ENCODE measurements at regions not wholly inside any gene's neighbourhood (a gene's known extent, or its start where the extent isn't known, plus 50 kb on each side); places are given as distances from the start of the nearest gene placed in this dataset.

- ATAC-seq, result no peak
- peaks cover 17% of the 10 kb centered on the region for H3K9me3 Mint-ChIP-seq
- H3K27me3 Mint-ChIP-seq, result no peaks in the 10 kb centered on the region
- H3K36me3 Mint-ChIP-seq, result no peaks in the 10 kb centered on the region
- no peak overlapping the region for H3K4me3 Mint-ChIP-seq
- H3K4me1 Mint-ChIP-seq, result no peaks in the 10 kb centered on the region
- H3K27ac Mint-ChIP-seq, result no peak overlapping the region
Observed at GRCh38 chr13:104074326-104074725, 1008.1 kb upstream of the SLC10A2 start.

DNA sequence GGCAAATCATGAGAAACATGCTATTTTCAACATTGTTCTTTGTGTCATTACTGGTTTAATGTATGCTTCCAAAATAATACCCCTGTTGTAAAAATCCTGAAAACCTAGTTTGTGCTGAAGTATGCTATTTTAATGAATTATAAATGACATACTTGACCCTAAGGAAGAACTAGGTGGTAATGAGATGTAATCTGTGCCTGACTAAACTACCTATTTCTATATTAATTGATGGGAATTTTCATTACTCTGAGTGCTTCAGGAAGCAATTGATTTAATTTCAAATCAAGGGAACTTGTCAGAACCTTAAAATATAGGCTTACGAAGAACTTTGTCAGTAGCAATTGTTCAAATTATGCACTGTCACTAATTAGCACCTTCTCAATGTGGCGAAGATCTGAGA is 1005.6 kb upstream of the SLC10A2 start:
- Mint-ChIP-seq H3K9me3 (peaks cover 11% of the 10 kb centered on the region), H3K27ac (no peak overlapping the region), H3K4me1 (no peaks in the 10 kb centered on the region), H3K27me3 (no peaks in the 10 kb centered on the region), H3K4me3 (no peak overlapping the region), H3K36me3 (no peaks in the 10 kb centered on the region)
- ATAC-seq, result no peak

DNA sequence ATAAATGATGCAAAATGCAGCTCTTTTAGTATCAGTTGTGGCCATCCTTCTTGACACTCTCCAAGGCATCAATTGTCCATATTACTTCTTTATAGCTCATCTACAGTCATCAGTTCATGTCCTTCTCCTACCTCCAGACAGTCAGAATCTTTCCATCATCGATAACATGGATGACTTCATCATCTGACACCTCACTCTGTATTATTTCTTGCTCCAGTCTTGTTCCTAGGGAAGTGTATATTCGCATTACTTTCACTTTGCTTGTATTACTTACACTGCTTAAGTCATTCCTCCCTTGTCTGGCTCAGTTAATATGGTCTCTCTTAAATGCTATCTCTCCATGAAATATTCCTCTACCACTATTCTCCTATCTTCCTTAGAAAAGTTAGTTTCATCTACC is 999.1 kb upstream of the SLC10A2 start:
- no peak for ATAC-seq
- no peaks in the 10 kb centered on the region for H3K4me1 Mint-ChIP-seq
- H3K27me3 Mint-ChIP-seq, result no peaks in the 10 kb centered on the region
- H3K4me3 Mint-ChIP-seq, result no peak overlapping the region
- H3K9me3 Mint-ChIP-seq, result peaks cover 4% of the 10 kb centered on the region
- no peak overlapping the region for H3K27ac Mint-ChIP-seq
- no peaks in the 10 kb centered on the region for H3K36me3 Mint-ChIP-seq

DNA sequence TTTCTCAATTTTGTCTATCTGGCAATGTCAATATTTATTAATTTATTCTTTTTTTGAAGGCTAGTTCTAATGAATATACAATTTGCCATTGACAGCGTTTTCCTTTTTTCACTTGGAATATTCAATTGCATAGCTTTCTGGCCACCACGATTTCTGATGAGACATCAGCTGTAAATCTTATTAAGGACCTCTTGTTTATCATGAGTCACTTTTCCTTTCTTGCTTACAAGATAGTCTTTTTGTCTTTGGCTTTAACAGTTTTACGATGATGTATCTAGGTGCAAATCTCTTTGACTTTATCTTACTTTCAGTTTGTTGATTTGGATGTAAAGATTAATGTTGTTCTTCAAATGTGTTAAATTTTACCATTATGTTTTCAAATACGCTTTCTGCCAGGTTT is 991.6 kb upstream of the SLC10A2 start:
- H3K27ac Mint-ChIP-seq, result no peak overlapping the region

GRCh38 chr13:104045907-104046306 is 979.7 kb upstream of the SLC10A2 start:
- Mint-ChIP-seq H3K27me3 (no peaks in the 10 kb centered on the region), H3K9me3 (peaks cover 3% of the 10 kb centered on the region), H3K27ac (no peak overlapping the region), H3K36me3 (no peaks in the 10 kb centered on the region), H3K4me1 (no peaks in the 10 kb centered on the region), H3K4me3 (no peak overlapping the region)
- no peak for ATAC-seq

More for the DNA sequence above, 991.6 kb upstream of the SLC10A2 start:
- no peak overlapping the region for H3K4me3 Mint-ChIP-seq
- H3K36me3 Mint-ChIP-seq, result no peaks in the 10 kb centered on the region
- H3K9me3 Mint-ChIP-seq, result peaks cover 7% of the 10 kb centered on the region
- H3K27me3 Mint-ChIP-seq, result no peaks in the 10 kb centered on the region
- no peaks in the 10 kb centered on the region for H3K4me1 Mint-ChIP-seq
- no peak for ATAC-seq

GRCh38 chr13:104043184-104043583 is 977.0 kb upstream of the SLC10A2 start:
- Mint-ChIP-seq H3K27ac (no peak overlapping the region), H3K9me3 (peaks cover 3% of the 10 kb centered on the region), H3K4me3 (no peak overlapping the region), H3K36me3 (no peaks in the 10 kb centered on the region), H3K27me3 (no peaks in the 10 kb centered on the region), H3K4me1 (no peaks in the 10 kb centered on the region)
- no peak for ATAC-seq

DNA sequence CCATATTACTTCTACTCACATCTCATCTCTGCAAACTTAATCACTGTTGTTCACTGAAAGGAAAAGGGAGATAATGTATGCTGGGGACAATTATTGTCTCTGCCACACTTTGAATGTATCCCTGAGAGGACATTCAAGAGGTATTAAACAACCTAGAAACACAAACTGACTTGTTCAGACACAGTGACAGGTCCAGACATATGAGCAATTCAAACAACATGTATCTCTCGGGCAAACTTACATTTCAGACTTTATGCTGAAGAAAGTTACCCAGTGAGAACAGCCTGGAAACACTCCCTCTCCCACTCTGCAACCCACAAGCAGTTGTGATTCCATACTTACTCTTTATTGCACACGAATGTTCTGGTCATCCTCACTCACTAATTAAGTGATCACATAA is 968.7 kb upstream of the SLC10A2 start:
- Mint-ChIP-seq H3K36me3 (no peaks in the 10 kb centered on the region), H3K27ac (no peak overlapping the region), H3K4me3 (no peak overlapping the region), H3K4me1 (no peaks in the 10 kb centered on the region), H3K27me3 (no peaks in the 10 kb centered on the region), H3K9me3 (no peaks in the 10 kb centered on the region)
- no peak for ATAC-seq

DNA sequence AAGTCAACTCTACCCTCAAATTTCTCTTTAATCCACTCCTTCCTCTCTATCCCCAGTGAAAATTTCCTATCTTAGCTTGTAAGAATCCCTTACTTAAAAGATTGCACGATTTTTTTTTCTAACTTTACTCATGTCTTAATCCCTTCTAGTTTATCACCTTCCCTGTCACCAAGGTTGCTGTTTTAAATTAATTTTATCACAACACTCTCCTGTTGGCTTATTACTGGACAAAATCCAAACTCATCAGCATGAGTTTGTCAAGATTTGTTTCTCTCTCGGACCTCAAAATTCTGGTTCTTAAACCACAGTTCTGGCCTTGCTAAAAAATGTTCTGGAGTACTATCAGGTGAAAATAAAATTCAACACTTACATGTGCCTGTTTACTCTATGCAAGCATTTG is 959.1 kb upstream of the SLC10A2 start:
- peaks cover 4% of the 10 kb centered on the region for H3K9me3 Mint-ChIP-seq
- no peak for ATAC-seq
- no peak overlapping the region for H3K27ac Mint-ChIP-seq
- no peaks in the 10 kb centered on the region for H3K27me3 Mint-ChIP-seq
- H3K4me3 Mint-ChIP-seq, result no peak overlapping the region
- no peaks in the 10 kb centered on the region for H3K36me3 Mint-ChIP-seq
- no peaks in the 10 kb centered on the region for H3K4me1 Mint-ChIP-seq

GRCh38 chr13:104024416-104025170 is 958.4 kb upstream of the SLC10A2 start:
- no peak overlapping the region for H3K27ac Mint-ChIP-seq
- peaks cover 4% of the 10 kb centered on the region for H3K9me3 Mint-ChIP-seq
- no peaks in the 10 kb centered on the region for H3K36me3 Mint-ChIP-seq
- H3K4me3 Mint-ChIP-seq, result no peak overlapping the region
- no peaks in the 10 kb centered on the region for H3K4me1 Mint-ChIP-seq
- no peak for ATAC-seq
- H3K27me3 Mint-ChIP-seq, result no peaks in the 10 kb centered on the region

DNA sequence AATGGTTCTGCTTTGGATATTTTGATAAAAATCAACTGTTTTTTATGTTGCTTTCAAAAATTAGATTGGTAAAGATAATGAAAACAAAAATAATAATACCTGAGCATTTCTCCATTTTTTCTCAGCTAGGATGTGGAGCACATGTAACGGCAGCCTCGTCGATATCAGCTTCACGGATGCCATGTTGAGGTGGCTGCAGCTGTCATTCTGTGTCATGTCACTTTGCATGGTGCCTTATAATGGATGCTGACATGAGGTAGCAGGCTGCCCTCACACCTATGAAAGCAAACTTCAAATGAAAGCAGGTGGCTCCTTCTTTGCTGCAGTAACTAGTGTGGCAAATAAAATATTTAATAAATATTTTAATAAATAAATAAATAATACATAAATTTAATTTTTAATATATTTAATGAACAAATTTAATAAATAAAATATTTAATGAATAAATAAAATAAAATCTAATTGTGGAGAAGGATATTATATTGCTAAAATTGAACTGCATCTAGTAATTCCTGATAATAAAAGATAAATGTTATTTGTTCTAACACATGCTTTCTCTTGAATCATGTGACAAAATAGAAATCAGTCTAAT is 955.7 kb upstream of the SLC10A2 start:
- Mint-ChIP-seq H3K27me3 (no peaks in the 10 kb centered on the region), H3K4me1 (no peaks in the 10 kb centered on the region)

GRCh38 chr13:104017317-104017716 is 951.1 kb upstream of the SLC10A2 start:
- H3K27me3 Mint-ChIP-seq, result no peaks in the 10 kb centered on the region
- ATAC-seq, result no peak

More for the DNA sequence above, 955.7 kb upstream of the SLC10A2 start:
- Mint-ChIP-seq H3K36me3 (no peaks in the 10 kb centered on the region), H3K9me3 (peaks cover 4% of the 10 kb centered on the region), H3K27ac (no peak overlapping the region), H3K4me3 (no peak overlapping the region)
- no peak for ATAC-seq

GRCh38 chr13:104015646-104016396 is 949.6 kb upstream of the SLC10A2 start:
- ATAC-seq, result no peak
- H3K27me3 Mint-ChIP-seq, result no peaks in the 10 kb centered on the region
- H3K4me3 Mint-ChIP-seq, result no peak overlapping the region
- H3K9me3 Mint-ChIP-seq, result peaks cover 4% of the 10 kb centered on the region
- H3K4me1 Mint-ChIP-seq, result no peaks in the 10 kb centered on the region
- no peak overlapping the region for H3K27ac Mint-ChIP-seq
- H3K36me3 Mint-ChIP-seq, result no peaks in the 10 kb centered on the region

More at GRCh38 chr13:104017317-104017716, 951.1 kb upstream of the SLC10A2 start:
- Mint-ChIP-seq H3K27ac (no peak overlapping the region), H3K4me3 (no peak overlapping the region), H3K9me3 (no peaks in the 10 kb centered on the region), H3K4me1 (no peaks in the 10 kb centered on the region), H3K36me3 (no peaks in the 10 kb centered on the region)

DNA sequence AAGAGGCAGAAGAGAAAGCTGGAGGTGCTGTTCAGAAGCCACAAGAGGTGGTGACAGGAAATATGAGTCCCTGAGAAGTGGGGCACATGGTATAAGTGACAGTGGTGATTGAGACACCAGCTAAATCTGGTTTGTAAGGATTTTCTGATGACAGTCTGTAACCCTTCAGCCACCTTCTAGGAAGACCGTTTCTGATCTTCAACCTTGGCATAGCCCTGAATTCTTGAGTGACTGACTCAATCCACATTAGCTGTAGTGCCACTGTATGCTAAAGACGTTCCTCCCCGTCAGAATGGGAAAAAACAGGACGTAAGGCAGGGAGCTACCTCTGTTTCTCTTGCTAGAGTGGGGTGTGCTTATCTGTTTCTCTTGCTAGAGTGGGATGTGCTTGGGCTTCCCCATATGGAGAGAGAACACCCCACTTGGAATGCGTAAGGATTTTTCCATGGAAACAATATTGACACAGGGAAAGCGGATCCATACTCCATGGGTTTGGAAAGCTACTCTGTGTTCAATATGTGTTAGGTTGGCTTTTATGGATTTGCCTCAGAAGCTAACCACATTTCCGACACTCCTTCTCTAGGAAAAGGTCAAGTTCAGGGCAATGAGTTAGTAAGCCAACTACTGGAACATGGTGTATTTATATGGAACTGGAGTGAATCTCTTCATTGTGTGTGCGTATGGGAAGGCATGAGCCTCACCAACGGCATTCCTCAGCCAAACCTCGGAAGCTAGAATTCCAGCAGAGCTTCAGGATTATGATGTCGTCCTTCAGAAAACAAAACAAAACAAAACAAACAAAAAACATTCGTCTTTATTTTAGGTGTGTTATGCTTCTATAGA is 948.8 kb upstream of the SLC10A2 start:
- H3K4me3 Mint-ChIP-seq, result no peak overlapping the region
- H3K9me3 Mint-ChIP-seq, result peaks cover 4% of the 10 kb centered on the region
- ATAC-seq, result no peak
- no peak overlapping the region for H3K27ac Mint-ChIP-seq
- H3K27me3 Mint-ChIP-seq, result no peaks in the 10 kb centered on the region
- H3K4me1 Mint-ChIP-seq, result no peaks in the 10 kb centered on the region
- H3K36me3 Mint-ChIP-seq, result no peaks in the 10 kb centered on the region

GRCh38 chr13:104011505-104012241 is 945.5 kb upstream of the SLC10A2 start:
- ATAC-seq, result no peak
- Mint-ChIP-seq H3K27ac (no peak overlapping the region), H3K36me3 (no peaks in the 10 kb centered on the region), H3K9me3 (peaks cover 4% of the 10 kb centered on the region), H3K4me1 (no peaks in the 10 kb centered on the region), H3K4me3 (no peak overlapping the region), H3K27me3 (no peaks in the 10 kb centered on the region)
